IMR-90 (cell line): ENCODE measurements at regions not wholly inside any gene's neighbourhood (a gene's known extent, or its start where the extent isn't known, plus 50 kb on each side); places are given as distances from the start of the nearest gene placed in this dataset.

Experiments
- ATAC-seq: fragments of 200-7000 bp; cut with Tn5 transposase; 2 replicates; pipeline ENCODE4 v1.9.1; 2020; ENCODE audit warnings: low read depth, mild to moderate bottlenecking, moderate library complexity
- BruUV-seq: library from RNA; stranded (reverse); fragments of 400-500 nt; replicated peaks from 2 replicates; lab custom pipeline; 2021; lab: Mats Ljungman, UMichigan
- CTCF ChIA-PET: fragments of 300-600 bp; formaldehyde crosslinking; extraction: SDS; loops from one replicate; lab custom pipeline; 2021; ENCODE audit warnings: antibody characterized with exemption; lab: Yijun Ruan, JAX
- POLR2A ChIA-PET: fragments of 300-600 bp; sonication (Branson Sonifier 250); formaldehyde crosslinking; loops from one replicate; lab custom pipeline; 2022; ENCODE audit warnings: antibody characterized with exemption; ENCODE audit not compliant: unreplicated experiment; lab: Charles Lee
- DNase-seq: peaks from one replicate; pipeline ENCODE4 v3.0.0; 2013
- H2AFZ ChIP-seq: replicated peaks from 2 replicates; pipeline ENCODE3; 2013; ENCODE audit warnings: low read length, mild to moderate bottlenecking; ENCODE audit not compliant: poor library complexity
- H2AK5ac ChIP-seq: 2 replicates; pipeline ENCODE4 v1.6.1; 2013; ENCODE audit warnings: low read depth, low read length, inconsistent platforms
- H2AK9ac ChIP-seq: replicated peaks from 2 replicates; pipeline ENCODE3; 2013; ENCODE audit warnings: mild to moderate bottlenecking, low read depth, low read length, moderate library complexity; ENCODE audit not compliant: poor library complexity
- H2BK120ac ChIP-seq: 2 replicates; pipeline ENCODE4 v1.6.1; 2013; ENCODE audit warnings: low read depth, low read length, inconsistent platforms
- H2BK15ac ChIP-seq: 3 replicates; pipeline ENCODE4 v1.6.1; 2013; ENCODE audit warnings: low read depth, low read length, inconsistent platforms
- H2BK20ac ChIP-seq: 2 replicates; pipeline ENCODE4 v1.6.1; 2013; ENCODE audit warnings: low read depth, mild to moderate bottlenecking, inconsistent platforms, low read length, moderate library complexity
- H2BK5ac ChIP-seq: 2 replicates; pipeline ENCODE4 v1.6.1; 2013; ENCODE audit warnings: mild to moderate bottlenecking, low read depth, low read length, inconsistent platforms; ENCODE audit not compliant: poor library complexity, severe bottlenecking
- H3K14ac ChIP-seq: replicated peaks from 2 replicates; pipeline ENCODE4 v1.6.1; 2013; ENCODE audit warnings: low read depth, low read length, inconsistent platforms
- H3K18ac ChIP-seq: 2 replicates; pipeline ENCODE4 v1.6.1; 2013; ENCODE audit warnings: low read depth, low read length, control low read depth
- H3K23ac ChIP-seq: 2 replicates; pipeline ENCODE4 v1.6.1; 2013; ENCODE audit warnings: low read depth, low read length, inconsistent platforms
- H3K27ac ChIP-seq: 2 replicates; pipeline ENCODE4 v1.5.1; 2013; ENCODE audit warnings: mild to moderate bottlenecking, control low read depth, low read length; ENCODE audit not compliant: insufficient read depth
- H3K27me3 ChIP-seq: 2 replicates; pipeline ENCODE4 v1.6.1; 2013; ENCODE audit warnings: low read length; ENCODE audit not compliant: control insufficient read depth, insufficient read depth
- H3K36me3 ChIP-seq: 2 replicates; pipeline ENCODE4 v1.6.1; 2013; ENCODE audit warnings: low read length, mixed read lengths; ENCODE audit not compliant: control insufficient read depth, insufficient read depth
- H3K4ac ChIP-seq: 2 replicates; pipeline ENCODE4 v1.6.1; 2013; ENCODE audit warnings: low read depth, low read length, inconsistent platforms
- H3K4me1 ChIP-seq: 2 replicates; pipeline ENCODE4 v1.6.1; 2013; ENCODE audit warnings: low read length, mixed read lengths; ENCODE audit not compliant: control insufficient read depth, insufficient read depth
- H3K4me2 ChIP-seq: 2 replicates; pipeline ENCODE4 v1.6.1; 2013; ENCODE audit warnings: low read depth, mild to moderate bottlenecking, control low read depth, low read length, moderate library complexity
- H3K4me3 ChIP-seq: 2 replicates; pipeline ENCODE4 v1.5.1; 2013; ENCODE audit warnings: low read depth, mild to moderate bottlenecking, control low read depth, low read length, moderate library complexity; ENCODE audit not compliant: insufficient read depth
- H3K56ac ChIP-seq: 2 replicates; pipeline ENCODE4 v1.6.1; 2013; ENCODE audit warnings: low read length, inconsistent platforms; ENCODE audit not compliant: insufficient read depth; ENCODE audit errors: extremely low read depth
- H3K79me1 ChIP-seq, 2 experiments: 2 replicates each; pipeline ENCODE4 v1.6.1; 2013; ENCODE audit warnings: low read length in 2 of 2, inconsistent platforms in 1 of 2, low read depth in 1 of 2
- H3K9ac ChIP-seq: 2 replicates; pipeline ENCODE4 v1.6.1; 2013; ENCODE audit warnings: low read depth, low read length, control low read depth
- H3K9me1 ChIP-seq: 2 replicates; pipeline ENCODE4 v1.6.1; 2013; ENCODE audit warnings: low read length, inconsistent platforms; ENCODE audit not compliant: insufficient read depth
- H3K9me3 ChIP-seq: 2 replicates; pipeline ENCODE4 v1.6.1; 2013; ENCODE audit warnings: low read length; ENCODE audit not compliant: control insufficient read depth, insufficient read depth
- H4K20me1 ChIP-seq: 2 replicates; pipeline ENCODE4 v1.6.1; 2013; ENCODE audit warnings: low read length, inconsistent platforms; ENCODE audit not compliant: insufficient read depth
- H4K5ac ChIP-seq: 2 replicates; pipeline ENCODE4 v1.6.1; 2013; ENCODE audit warnings: mild to moderate bottlenecking, low read depth, low read length, control low read depth
- H4K8ac ChIP-seq, 2 experiments: 2 replicates each; pipeline ENCODE4 v1.6.1; 2013; ENCODE audit warnings: low read depth in 2 of 2, low read length in 2 of 2, control low read depth in 1 of 2, inconsistent platforms in 1 of 2
- H4K91ac ChIP-seq: 2 replicates; pipeline ENCODE4 v1.6.1; 2013; ENCODE audit warnings: low read depth, low read length, inconsistent platforms; ENCODE audit not compliant: insufficient read depth
- ELK1 ChIP-seq: fragments of 150-350 bp; IDR thresholded peaks from 2 replicates; pipeline ENCODE4 v1.6.1; 2016; ENCODE audit warnings: low read depth, mild to moderate bottlenecking, low read length, moderate library complexity, borderline replicate concordance
- SMC3 ChIP-seq: fragments of 150-350 bp; IDR thresholded peaks from 2 replicates; pipeline ENCODE4 v1.6.1; 2016; ENCODE audit warnings: low read depth, mild to moderate bottlenecking, antibody characterized with exemption, low read length, moderate library complexity
- USF2 ChIP-seq: fragments of 150-350 bp; IDR thresholded peaks from 2 replicates; pipeline ENCODE4 v1.6.1; 2017; ENCODE audit warnings: mild to moderate bottlenecking, antibody characterized with exemption, low read length, low read depth
- WGBS, 2 experiments: methylation state at CpG; one replicate each; pipeline versions ENCODE4 v1.1.5 to v1.1.7; 2013; ENCODE audit warnings: missing lambda C conversion rate in 2 of 2; ENCODE audit not compliant: insufficient read length in 1 of 2; ENCODE audit errors: extremely low coverage in 2 of 2; 5-methylcytosine and 5-hydroxymethylcytosine counted together
- dilution Hi-C: fragments of 300-500 bp; cut with HindIII; formaldehyde crosslinking; loops from one replicate; pipeline ENCODE4 v1.14.3; 2018; ENCODE audit warnings: low sequenced_read_pairs; ENCODE audit not compliant: unreplicated experiment
- in situ Hi-C: fragments of 300-500 bp; cut with MboI; formaldehyde crosslinking; loops from 3 replicates; pipeline ENCODE4 v1.14.3; 2019; ENCODE audit warnings: low sequenced_read_pairs, inconsistent platforms, mixed read lengths
- intact Hi-C: fragments of 100-400 bp; cut with micrococcal nuclease; formaldehyde crosslinking; loops from 2 replicates; pipeline ENCODE4 v1.10.0; 2022

- dilution Hi-C loops: no loop called here
- Histone ChIP-seq H2BK20ac (no peak overlapping the region), H4K91ac (no peak overlapping the region), H4K8ac (no peak overlapping the region), H3K14ac (no peak overlapping the region), H4K5ac (no peak overlapping the region), H3K27me3 (no peaks in the 10 kb centered on the region), H2BK15ac (no peak overlapping the region), H2AFZ (no peak overlapping the region), H3K4me3 (no peak overlapping the region), H3K4me2 (no peak overlapping the region), H3K9ac (no peak overlapping the region), H2AK9ac (no peak overlapping the region), H2BK5ac (no peak overlapping the region), H3K23ac (no peak overlapping the region), H4K20me1 (no peaks in the 10 kb centered on the region), H3K4ac (no peak overlapping the region), H2AK5ac (no peak overlapping the region), H2BK120ac (no peak overlapping the region), H3K36me3 (no peaks in the 10 kb centered on the region), H3K56ac (no peak overlapping the region), H3K18ac (no peak overlapping the region), H3K9me1 (peaks cover 2% of the 10 kb centered on the region; the same call in 1 of the 2 replicates), H3K9me3 (no peaks in the 10 kb centered on the region), H3K4me1 (no peaks in the 10 kb centered on the region), H3K79me1 (no peaks in the 10 kb centered on the region), H3K27ac (no peak overlapping the region)
- ATAC-seq (no peak), DNase-seq (no peak)
- ChIA-PET POLR2A (no interaction called here), CTCF (no interaction called here)
- TF ChIP-seq USF2: no peak
- TF ChIP-seq ELK1: no peak
- TF ChIP-seq SMC3: no peak
- no TSS peak for BruUV-seq
- in situ Hi-C loops: no loop called here
- intact Hi-C loops: no loop called here
- WGBS, 2 experiments: no CpG with 5 or more reads among the region's 2 CpGs
Measured at GRCh38 chr2:160859096-160859495, 301.1 kb upstream of the TANK start.
